Activated T-cell treated with anti-CD3 and anti-CD28 coated beads for 48 hours (primary cell): ENCODE measurements at regions not wholly inside any gene's neighbourhood (a gene's known extent, or its start where the extent isn't known, plus 50 kb on each side); places are given as distances from the start of the nearest gene placed in this dataset.

Experiments used
- DNase-seq: peaks from one replicate; pipeline ENCODE4 v3.0.0-alpha.2; 2020; ENCODE audit warnings: low read depth

DNA sequence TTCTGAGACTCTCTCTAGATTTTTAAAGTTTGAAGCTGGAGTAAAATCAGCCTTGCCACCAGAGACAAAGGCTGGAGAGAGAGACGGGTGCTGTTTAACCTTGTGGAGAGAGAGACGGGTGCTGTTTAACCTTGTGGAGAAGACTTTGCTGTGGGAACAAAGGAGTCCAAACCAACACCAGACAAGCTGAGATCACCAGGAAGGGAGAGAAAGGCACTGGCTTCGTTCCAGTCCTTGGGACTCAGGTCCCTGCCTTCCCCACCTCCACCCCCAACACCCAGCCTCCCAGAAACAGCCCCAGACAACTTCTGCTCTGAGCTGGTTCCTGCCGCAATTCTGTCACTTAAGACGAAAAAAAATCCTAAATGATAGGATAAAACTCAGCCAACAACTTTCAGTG, 1389.3 kb downstream of the AACS start:
- DNase-seq = no peak

DNA sequence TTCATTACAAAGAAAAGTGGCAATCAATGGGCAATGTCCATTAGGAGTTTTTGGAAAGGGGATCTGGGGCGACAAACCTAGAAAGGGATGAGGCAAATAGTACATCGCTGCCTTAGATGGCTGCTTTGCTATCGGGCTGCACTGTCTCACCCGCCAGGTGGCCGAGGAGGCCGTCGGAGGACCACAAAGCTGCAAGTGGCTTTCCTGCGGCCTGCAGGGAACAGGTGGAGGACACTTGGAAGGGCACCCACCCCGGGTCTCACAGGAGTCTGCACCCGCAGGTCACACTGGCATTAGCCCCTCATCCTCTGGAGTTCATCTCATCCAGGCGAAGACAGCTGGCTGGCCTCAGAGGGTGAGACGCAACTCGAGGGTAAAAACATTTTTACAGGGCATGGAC, 1392.5 kb downstream of the AACS start:
- DNase-seq = no peak

DNA sequence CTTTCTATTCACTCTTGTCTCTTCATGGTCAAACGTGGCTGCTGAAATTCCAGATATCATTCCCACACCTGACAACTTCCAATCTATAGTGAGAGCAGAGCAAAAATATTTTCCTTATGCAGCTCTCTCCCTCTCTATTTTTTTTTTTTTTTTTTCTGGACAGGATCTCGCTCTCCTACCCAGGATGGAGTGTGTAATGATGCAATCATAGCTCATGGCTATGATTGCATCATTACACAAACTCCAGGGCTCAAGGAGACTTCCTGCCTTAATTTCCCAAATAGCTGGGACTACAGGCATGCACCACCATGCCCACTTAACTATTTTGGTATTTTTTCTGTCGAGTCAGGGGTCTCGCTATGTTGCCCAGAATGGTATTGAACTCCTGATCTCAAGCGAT, 1398.9 kb downstream of the AACS start:
- DNase-seq = no peak

DNA sequence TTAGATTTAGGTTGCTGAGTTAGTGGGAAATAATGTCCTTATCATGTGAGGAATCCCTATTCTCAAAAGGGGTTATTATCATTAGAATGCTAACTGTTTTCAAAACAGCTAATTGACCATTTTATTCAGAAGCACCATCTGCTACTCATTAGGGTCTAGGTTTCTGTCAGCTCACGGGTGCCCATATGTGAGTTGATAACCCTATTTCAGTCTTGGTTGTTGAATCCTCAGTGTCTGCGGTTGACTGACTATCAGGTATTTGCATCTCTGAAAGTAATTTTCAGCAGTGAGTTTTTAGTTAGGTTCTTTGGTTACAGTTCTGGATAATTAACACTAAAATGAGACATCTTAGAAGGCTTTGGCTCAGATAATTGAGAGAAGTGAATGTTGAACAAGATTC, 1404.0 kb downstream of the AACS start:
- no peak for DNase-seq

DNA sequence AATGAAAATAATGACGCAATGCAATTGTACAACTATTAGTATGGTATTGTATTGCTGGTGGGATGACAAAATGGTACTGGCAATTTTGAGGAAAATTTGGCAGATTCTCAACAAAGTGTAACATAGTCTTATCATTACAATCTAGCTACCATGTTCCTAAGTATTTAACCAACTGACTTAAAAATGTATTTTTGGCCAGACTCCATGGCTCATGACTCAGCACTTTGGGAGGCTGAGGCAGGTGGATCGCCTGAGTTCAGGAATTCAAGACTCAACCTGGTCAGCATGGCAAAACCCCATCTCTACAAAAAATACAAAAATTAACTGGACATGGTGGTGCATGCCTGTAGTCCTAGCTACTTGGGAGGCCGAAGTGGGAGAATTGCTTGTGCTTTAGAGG, 1409.5 kb downstream of the AACS start:
- DNase-seq = no peak

DNA sequence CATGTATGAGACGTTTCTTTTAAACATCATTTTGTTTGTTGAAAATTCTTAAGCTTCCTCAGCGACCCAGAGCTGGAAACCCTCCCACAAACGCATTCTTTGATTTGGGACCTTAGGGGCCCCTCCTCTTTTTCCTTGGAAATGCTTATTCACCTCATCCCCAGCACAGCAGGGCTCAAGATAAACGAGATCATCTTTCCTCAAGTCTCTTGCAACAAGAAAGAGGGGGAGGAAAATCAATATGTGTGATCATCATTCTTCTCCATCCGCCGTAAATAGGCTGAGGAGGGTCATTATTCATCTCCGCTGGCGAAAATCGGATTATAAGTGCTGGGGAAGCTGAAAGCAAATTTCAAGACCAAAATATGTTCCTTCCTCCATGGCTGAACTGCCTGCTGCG, 1415.2 kb downstream of the AACS start:
- DNase-seq = no peak

DNA sequence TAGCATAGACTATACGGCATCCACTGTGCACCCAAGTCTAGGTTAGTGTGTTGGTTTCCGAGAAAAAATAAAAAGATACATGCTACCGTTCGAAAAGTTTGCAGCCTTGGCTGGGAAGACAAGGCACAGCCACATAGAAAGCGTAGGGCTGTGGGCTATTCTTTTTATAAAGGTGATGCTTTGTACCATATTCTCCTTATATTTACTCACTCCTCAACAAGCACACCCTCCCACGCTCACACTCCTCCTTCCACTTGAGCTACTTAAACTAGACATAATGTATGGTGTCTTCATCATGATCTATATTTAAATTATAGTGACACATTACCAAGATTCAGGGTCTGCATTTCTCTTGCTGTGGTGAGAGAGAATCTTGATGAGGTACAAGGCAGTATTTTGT, 1416.5 kb downstream of the AACS start:
- DNase-seq = no peak

DNA sequence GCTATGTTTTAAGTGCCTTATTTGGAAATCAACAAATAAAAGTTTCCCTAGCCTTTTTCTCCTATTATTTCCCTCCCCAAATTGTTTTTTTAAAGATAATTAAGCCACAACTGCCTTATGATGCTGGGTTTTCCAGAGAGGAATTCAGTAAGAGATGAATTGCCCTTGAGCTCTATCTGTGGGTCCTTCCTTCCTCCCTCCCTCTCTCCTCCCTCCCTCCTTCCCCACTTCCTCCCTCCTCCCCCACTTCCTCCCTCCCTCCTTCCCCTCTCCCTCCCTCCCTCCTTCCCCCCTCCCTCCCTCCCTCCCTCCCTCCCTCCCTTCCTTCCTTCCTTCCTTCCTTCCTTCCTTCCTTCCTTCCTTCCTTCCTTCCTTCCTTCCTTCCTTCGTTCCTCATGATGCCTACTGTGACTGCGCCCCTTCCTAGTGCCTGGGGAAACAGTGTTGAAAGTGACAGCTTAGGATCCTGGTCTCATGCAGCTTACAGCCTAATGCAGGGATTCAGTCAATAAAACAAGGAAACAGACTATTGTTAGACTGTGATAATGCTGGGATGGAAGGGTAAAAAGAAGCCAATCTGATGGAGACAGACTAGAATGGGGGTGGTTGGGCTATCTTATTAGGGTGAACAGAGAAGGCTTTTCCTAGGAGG, 1417.1 kb downstream of the AACS start:
- no peak for DNase-seq

DNA sequence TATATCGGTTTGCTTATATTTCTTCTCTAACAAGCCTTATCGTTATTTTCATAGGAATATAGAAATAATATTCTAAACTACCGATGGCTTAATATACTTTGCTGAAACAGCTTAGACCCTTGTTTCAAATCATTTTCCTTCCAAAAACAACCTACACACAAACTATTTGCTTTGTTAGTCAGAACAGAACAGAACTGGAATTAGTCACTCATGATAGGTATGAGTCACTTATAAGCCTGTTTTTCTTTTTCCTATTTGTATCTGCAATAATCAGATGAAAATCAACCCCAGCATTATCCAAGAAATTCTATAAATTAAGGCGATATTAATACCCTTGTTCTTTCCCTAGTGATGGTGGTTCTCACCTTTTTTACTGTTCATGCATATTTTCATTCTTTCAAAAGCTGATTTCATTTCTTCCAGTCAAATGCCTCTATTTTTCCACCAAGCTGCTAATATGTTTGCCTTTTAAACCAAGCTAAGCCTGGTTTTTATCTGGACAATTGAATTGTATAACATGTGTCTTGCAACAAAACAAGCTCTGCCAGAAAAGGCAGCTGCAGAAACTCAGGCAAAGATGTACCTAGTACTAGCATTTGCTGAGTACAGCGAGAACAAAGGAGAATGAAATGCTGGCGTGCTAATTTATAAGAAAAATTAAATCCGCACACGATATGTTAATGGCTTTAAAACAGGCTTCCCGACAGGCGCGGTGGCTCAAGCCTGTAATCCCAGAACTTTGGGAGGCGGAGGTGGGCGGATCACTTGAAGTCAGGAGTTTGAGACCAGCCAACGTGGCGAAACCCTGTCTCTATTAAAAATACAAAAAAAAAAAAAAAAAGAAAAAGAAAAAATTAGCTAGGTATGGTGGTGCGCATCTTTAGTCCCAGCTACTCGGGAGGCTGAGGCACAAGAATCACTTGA, 1418.2 kb downstream of the AACS start:
- DNase-seq = no peak

DNA sequence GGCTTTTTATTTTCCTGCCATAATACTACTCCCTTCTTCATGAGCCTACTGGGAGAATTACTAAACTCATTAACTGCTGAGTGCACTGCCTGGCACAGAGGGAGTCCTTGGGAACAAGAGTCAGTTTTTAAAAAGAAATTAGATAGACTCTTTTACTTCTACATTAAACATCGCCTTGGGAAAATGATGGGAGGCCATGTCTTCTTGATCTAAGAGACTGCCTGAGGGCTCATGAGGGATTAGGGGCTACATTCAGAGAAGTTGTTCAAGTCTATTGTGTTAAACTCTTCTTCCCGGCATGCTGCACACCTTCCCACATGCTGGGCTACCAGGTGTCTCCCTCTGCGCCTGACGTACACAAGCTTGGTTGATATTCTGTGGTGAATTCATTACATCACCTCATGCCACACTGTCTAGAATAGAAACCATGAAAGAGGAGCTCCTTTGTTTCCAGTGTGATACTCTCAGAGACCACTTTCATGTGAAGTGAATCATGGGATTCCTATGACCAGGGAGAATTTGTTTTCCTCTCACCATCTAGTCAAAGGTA, 1422.3 kb downstream of the AACS start:
- DNase-seq = no peak

DNA sequence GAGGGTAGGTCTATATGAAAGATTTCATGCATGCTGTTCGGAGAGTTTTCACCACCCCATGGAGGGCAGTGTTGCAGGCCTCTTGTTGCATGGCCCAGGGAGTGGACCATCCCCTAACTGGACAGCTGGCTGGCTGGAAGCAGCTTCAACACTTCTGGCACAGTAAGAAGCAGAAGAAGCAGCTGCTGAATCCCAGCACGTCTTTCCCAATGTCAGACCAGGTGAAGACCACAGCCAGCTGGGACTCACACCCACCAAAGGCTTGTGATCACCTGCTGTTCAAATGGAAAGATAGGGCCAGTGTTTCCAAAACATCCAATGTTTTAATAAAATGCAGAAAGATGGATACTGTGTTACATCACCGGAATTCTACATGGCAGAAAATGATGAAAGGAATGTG, 1423.6 kb downstream of the AACS start:
- no peak for DNase-seq

DNA sequence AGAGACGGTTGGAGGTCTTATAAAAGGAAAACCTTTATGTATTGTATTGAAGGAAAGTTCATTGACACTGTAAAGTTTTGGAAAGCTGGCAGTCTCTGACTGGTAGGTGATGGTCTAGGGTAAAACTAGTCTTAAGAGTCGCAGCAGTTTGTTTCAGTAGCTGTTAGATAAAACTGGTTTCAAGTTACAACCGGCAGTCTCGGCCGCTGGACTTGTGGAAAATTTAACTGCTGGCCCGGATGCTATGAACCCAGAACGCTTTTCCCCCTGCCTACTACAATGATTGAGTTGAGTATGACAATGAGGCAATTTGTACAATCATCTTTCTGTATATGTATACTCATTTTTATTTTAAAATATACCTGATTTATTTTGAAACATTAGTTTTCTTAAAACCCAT, 1426.9 kb downstream of the AACS start:
- DNase-seq = no peak

DNA sequence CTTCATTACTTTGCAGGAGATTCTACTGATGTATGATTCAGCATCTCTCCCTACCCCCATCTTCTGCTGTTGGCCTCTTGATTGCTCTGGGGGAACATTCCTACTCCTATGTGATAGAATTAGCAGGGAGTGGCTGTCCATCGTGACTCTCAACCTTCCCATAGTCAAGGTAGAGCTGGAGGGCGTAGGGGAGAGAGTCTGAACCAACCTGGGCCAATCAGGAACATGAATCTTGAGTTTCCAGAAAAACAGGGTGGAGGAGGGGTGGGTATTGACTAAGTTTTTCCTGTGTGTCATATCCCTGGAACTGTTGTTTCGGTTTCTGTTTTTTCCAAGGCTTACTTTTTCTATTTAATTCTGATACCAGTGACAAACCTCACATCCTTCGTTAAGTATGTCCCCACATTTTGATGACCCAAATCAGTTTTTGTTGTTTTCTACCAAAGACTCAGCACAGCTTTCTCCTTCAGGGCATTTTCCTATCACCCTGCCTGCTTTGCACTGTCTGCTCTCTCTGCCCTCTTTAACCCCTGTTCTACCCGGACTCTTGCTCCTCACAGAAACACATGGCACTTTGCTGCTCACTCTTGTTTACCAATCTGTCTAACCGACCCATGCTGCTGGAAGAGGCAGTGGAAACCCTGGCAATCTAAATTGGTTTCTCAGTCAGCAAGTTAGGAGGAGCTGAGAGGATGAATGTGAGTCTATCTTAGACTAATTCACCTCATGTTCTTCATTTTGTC, 1428.3 kb downstream of the AACS start:
- DNase-seq = no peak

DNA sequence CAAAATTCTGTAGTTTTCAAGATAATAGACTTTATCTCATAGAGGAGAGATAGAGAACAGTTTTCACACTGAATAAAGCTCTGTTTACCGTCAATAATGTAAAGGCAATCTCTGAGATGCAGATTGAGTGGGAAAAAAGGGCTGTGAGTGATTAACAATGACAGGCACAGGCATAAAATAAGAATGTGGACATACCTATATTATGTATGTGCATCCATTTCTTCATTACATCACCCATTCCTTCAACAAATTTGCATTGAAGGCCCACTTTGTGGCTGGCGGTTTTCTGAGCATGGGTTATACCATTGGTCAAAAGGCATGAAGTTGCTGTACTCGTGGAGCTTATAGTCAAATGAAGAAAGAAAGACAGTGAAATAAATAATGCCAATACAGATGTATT, 1431.0 kb downstream of the AACS start:
- DNase-seq = no peak

DNA sequence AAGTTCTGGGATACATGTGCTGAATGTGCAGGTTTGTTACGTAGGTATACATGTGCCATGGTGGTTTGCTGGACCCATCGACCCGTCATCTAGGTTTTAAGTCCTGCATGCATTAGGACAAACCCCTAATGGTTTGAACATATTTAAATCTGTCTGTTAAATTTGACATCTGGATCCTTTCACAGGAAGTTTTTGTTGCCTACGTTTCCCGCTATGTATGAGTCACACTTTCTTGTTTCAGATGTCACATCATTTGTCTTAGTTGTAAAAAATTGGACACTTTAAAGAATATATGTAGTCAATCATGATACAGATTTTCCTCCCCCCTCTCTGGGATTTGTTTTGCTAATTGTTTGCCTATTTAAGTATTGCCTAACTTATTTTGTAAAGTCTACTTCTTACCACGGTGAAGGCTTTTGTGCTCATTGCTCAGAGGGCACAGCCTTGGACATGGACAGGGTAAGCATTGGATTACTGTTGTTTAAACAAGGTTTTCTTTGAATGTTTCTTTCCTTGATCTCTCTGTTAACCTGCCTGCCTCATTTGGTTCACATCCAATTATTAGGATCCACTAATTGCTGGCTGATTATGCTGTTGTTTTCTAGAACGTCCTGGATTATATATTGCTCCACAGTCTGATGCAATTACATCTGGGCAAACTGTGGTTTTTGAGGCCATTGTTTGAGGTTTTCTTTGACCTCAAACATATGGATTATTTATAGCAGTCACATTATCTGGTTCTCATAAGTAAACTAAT, 1441.4 kb downstream of the AACS start:
- DNase-seq = no peak

DNA sequence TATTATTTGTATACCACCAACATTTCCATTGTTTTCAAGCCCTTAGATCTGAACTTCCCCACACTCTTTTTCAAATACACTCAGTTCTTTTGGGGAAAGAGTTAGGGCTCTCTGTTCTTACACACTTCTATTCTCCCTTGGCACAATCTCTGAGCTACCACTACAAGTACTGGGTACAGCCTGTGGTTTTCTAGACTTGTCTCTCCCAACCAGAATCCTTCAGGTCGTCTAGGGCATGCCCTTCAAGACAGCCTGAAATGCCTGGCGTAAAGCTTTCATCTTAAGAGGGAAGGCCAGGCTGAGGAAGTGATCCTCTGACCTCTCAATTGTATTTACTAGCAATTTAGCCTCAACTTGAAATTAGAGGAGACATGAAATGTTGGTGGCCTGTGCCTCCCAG, 1442.0 kb downstream of the AACS start:
- no peak for DNase-seq

DNA sequence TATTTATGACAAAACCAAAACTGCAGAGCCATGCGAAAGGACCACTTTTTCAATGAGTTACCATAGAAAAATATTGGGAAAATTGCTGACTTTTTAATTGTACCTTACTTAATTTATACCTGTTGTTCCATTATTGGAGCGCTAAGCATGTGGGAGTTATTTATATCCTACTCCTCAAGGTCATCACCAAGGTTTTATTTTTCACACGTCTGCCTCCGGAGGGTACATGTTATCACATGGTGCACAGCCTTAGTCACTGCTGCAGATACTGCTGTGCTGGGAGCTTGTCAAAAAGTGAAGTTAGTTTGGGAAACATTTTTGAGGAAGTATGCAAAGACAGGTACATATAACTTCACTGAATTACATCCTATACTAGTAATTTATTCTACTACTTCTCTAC, 1444.3 kb downstream of the AACS start:
- no peak for DNase-seq

DNA sequence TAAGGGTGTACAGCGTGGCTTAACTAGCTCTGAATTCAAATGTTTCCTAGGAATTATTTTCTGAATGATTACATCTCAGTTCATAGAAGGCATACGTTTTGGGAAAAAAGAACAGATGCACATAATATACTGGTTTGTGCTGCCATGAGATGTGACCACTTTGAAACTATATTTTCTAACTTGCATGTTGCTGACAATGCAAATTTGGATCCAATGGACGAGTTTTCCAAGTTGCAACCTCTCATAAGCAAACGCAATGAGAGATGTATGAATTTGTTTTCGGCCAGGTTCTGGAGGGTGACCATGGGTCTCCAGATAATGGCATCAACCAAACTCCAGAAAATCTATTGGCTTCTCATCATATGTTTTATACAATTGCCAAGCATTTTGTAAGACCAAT, 1445.4 kb downstream of the AACS start:
- no peak for DNase-seq

DNA sequence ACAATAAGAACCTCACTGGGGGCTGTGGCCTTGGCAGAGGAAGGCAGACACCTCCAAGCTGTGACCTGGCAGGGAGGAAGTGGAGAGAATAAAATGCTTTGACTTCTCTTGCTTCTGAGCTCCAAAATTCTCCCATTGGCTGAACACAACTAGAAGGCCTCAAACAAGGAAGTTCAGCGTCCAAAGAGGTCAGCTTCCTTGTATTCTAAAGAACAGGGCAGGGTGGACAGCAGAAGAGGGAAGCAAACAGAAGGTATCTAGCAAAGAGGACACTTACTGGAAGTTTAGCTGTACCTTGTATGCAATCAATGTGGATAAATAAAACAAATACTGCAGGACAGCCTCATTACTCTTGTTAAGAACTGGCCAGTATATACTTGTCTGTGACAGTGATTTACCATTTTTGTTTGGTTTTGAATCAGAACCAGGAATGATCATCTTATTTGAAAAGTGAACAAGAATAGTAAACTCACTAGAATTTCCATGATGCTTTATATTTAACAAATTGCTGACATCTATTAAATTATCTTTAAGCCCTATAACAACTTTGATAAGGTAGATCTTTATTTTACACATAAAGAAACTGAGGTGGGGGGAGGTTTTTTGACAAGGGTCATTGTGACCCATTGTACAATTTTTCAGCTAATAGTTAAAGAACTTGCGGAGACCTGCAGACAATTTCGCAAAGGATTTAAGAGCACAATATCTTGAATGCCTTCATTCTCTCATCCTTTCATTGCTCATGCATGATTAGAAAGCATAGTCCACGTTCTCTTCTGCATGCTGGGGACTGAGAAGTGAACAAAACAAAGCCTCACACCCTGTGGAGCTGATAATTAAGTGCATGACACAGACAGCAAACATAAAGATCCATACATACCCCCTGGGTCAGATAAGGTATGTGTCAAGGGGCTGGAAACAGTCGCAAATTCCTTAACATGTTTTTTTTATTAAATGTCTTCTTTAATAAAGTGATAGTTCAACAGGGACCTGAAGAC, 1448.0 kb downstream of the AACS start:
- DNase-seq = no peak

DNA sequence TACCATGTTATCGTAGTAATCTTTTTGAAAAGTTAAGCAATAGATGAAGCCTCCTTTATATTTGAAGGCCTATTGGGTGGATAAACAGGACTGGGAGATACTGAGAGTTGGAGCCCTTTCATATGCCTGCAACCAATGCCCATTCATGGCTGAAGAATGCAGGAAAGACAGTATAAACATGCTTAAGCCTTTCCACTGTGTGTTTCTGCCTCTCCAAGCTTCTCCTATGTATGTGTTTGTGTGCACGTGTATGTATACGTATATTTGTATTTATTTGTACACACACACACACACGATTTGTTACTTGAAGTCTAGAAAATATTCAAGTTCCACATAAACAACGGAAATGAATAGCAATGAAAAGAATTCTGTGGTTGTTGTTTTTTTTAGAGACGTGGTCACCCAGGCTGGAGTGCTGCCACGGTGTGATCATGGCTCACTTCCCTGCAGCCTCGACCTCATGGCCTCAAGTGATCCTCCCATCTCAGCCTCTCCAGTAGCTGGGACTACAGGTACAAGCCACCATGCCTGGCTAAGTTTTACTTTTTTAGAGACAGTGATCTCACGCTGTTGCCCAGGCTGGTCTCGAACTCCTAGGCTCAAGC, 1453.5 kb downstream of the AACS start:
- no peak for DNase-seq
